ENCODE measurements at regions not wholly inside any gene's neighbourhood (a gene's known extent, or its start where the extent isn't known, plus 50 kb on each side); places are given as distances from the start of the nearest gene placed in this dataset.

GRCh38 chr3:117903226-117903625, 1131.4 kb downstream of the IGSF11 start:
- no peak overlapping the region for H2BK5ac ChIP-seq (ENCODE audit: low read depth, low read length)
- FAIRE-seq (no peak), DNase-seq (ENCODE audit: low read depth in 1 of 2, low spot score in 2 of 2) (no peak)
- no peak overlapping the region for H3K27ac ChIP-seq (ENCODE audit: low read depth, low read length)
- no peaks in the 10 kb centered on the region for H3K79me2 ChIP-seq (ENCODE audit: control insufficient read depth in 1 of 2, insufficient read depth in 2 of 2, low read length in 2 of 2)
- no peaks in the 10 kb centered on the region for H3K79me1 ChIP-seq (ENCODE audit: low read depth, low read length)
- CTCF ChIA-PET (ENCODE audit: partially characterized antibody): interaction anchor here (0.7 kb wide), 1 partner anchor 1718 kb away, joined by 4 read pairs; no protein-coding TSS in a partner anchor
- POLR2A ChIA-PET (ENCODE audit: partially characterized antibody): no interaction called here
- H3K4ac ChIP-seq (replicated peaks; ENCODE audit: insufficient read length, low read depth, low read length): no peak overlapping the region
- H2AFZ ChIP-seq (ENCODE audit: low read length): no peak overlapping the region
- H3K27me3 ChIP-seq (replicated peaks in 1 of 4; ENCODE audit: control insufficient read depth in 3 of 4, extremely low read depth in 1 of 4, insufficient read depth in 3 of 4, low read length in 3 of 4): no peaks in the 10 kb centered on the region
- no peak overlapping the region for H4K8ac ChIP-seq (ENCODE audit: extremely low read depth, insufficient read depth, low read length)
- no peak overlapping the region for H2BK12ac ChIP-seq (ENCODE audit: low read depth, low read length)
- no peaks in the 10 kb centered on the region for H3K4me1 ChIP-seq (replicated peaks in 1 of 4; ENCODE audit: control insufficient read depth in 3 of 4, insufficient read depth in 4 of 4, low read length in 3 of 4)
- no peak overlapping the region for H3K23ac ChIP-seq (ENCODE audit: insufficient read length)
- no peaks in the 10 kb centered on the region for H3K23me2 ChIP-seq (ENCODE audit: low read depth, low read length)
- H2BK20ac ChIP-seq (ENCODE audit: low read length): no peak overlapping the region
- no peak overlapping the region for H3K56ac ChIP-seq (replicated peaks; ENCODE audit: insufficient read length, low read depth, low read length)
- H4K91ac ChIP-seq (replicated peaks; ENCODE audit: insufficient read length, low read length): no peak overlapping the region
- H3K14ac ChIP-seq (ENCODE audit: insufficient read length): no peak overlapping the region
- TF ChIP-seq GTF2F1 (IDR thresholded peaks at IDR 0.05; ENCODE audit: borderline replicate concordance, low read depth, low read length): no peak
- no peak for TF ChIP-seq RFX5 (IDR thresholded peaks at IDR 0.05; ENCODE audit: borderline replicate concordance, low read depth, low read length)
- TF ChIP-seq JUN (IDR thresholded peaks at IDR 0.05; ENCODE audit: low read depth, low read length): no peak
- TF ChIP-seq TCF12 (IDR thresholded peaks at IDR 0.05; ENCODE audit: low read depth, low read length): no peak
- TF ChIP-seq RBBP5 (IDR thresholded peaks at IDR 0.05; ENCODE audit: borderline replicate concordance, low read depth, low read length): no peak
- no peak for TF ChIP-seq MAFK (IDR thresholded peaks at IDR 0.05; ENCODE audit: low read depth, low read length)
- no peak for TF ChIP-seq SUZ12 (IDR thresholded peaks at IDR 0.05; ENCODE audit: low read length)
- no peak for TF ChIP-seq GABPA (IDR thresholded peaks at IDR 0.05; ENCODE audit: borderline replicate concordance, insufficient read depth, low read length)
- TF ChIP-seq HDAC6 (IDR thresholded peaks at IDR 0.05; ENCODE audit: low read depth, low read length): no peak
- no peaks in the 10 kb centered on the region for H3K36me3 ChIP-seq (ENCODE audit: control insufficient read depth in 2 of 4, insufficient read depth in 4 of 4, low read length in 3 of 4)
- H3K4me3 ChIP-seq (ENCODE audit: extremely low read depth in 1 of 4, insufficient read depth in 2 of 4, low read depth in 3 of 4, low read length in 4 of 4): no peak overlapping the region
- H2BK15ac ChIP-seq (ENCODE audit: low read length): no peak overlapping the region
- no peak overlapping the region for H3K18ac ChIP-seq (ENCODE audit: extremely low read depth, low read length)
- H2BK120ac ChIP-seq (replicated peaks; ENCODE audit: low read depth, low read length): no peak overlapping the region
- H3K9ac ChIP-seq (replicated peaks in 1 of 4; ENCODE audit: extremely low read depth in 1 of 4, low read depth in 3 of 4, low read length in 3 of 4): no peak overlapping the region
- no peak overlapping the region for H2AK5ac ChIP-seq (ENCODE audit: low read depth, low read length)
- no peak overlapping the region for H3K4me2 ChIP-seq (ENCODE audit: insufficient read depth in 1 of 2, low read depth in 2 of 2, low read length in 2 of 2)
- no peak overlapping the region for H4K5ac ChIP-seq (ENCODE audit: insufficient read length, low read depth, low read length)
- no peaks in the 10 kb centered on the region for H4K20me1 ChIP-seq (replicated peaks in 1 of 2; ENCODE audit: control insufficient read depth in 1 of 2, insufficient read depth in 2 of 2, low read length in 2 of 2)
- H3K9me3 ChIP-seq (ENCODE audit: insufficient read depth in 2 of 2, low read depth in 1 of 2, low read length in 1 of 2): no peaks in the 10 kb centered on the region
